K562 (cell line): ENCODE measurements at regions not wholly inside any gene's neighbourhood (a gene's known extent, or its start where the extent isn't known, plus 50 kb on each side); places are given as distances from the start of the nearest gene placed in this dataset.

ENCODE experiments used
- ARID2 ChIP-seq: fragments of 450-650 bp; IDR thresholded peaks from 2 replicates; pipeline ENCODE4 v1.6.1; 2017; ENCODE audit warnings: antibody characterized with exemption, mild to moderate bottlenecking
- DDX20 ChIP-seq: fragments of 450-650 bp; IDR thresholded peaks from 2 replicates; pipeline ENCODE4 v1.6.1; 2016; ENCODE audit warnings: missing genetic modification characterization, low read depth, mild to moderate bottlenecking, missing compliant biosample characterization, moderate library complexity
- SOX6 ChIP-seq: fragments of 450-650 bp; IDR thresholded peaks from 2 replicates; pipeline ENCODE4 v1.6.1; 2014; ENCODE audit warnings: mild to moderate bottlenecking
- TF ChIP-seq, protein P1 (sequence below), 2 experiments: fragments of 450-650 bp; formaldehyde crosslinking in 1 of 2; IDR thresholded peaks; 2 replicates each; pipeline versions ENCODE4 v1.4.0 to v1.6.1; 2014 to 2020; ENCODE audit warnings: mild to moderate bottlenecking in 2 of 2, borderline replicate concordance in 1 of 2, low read depth in 1 of 2
- TF ChIP-seq, protein P2 (sequence below): fragments of 450-650 bp; IDR thresholded peaks from 2 replicates; pipeline ENCODE4 v1.6.1; 2016; ENCODE audit warnings: missing biosample characterization, missing genetic modification characterization
- TF ChIP-seq, protein P3 (sequence below), 3 experiments: fragments of 200-800 bp in 1 of 3; sonication (Bioruptor generic) in 1 of 3; sonication (generic) in 1 of 3; formaldehyde crosslinking in 1 of 3; IDR thresholded peaks; 2 replicates each; pipeline versions ENCODE4 v1.6.1 to v1.8.0; 2016 to 2022; ENCODE audit warnings: mild to moderate bottlenecking in 2 of 3, missing compliant biosample characterization in 2 of 3, missing genetic modification characterization in 2 of 3, missing genetic modification reagents in 1 of 3

DNA sequence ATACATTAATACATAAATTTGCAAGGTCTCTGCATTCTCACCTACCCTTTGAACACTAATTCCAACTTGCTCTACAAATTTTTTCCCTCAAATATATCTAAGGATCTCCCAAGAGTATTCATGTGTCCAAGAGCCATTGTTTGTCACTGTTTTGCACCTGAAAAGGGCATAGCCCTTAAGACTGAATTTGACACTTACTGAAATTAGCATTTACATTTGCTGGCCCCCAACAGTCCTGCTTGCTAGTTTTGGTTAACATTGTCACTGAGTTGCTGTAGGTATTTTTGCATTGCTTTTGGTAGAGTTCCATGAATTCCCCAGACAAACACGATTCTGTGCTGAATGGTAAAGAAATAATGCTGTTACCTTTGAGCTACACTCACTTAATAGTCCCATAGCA lies 57.3 kb downstream of the KCNA4 start (continued):
- TF ChIP-seq, protein P1, sequence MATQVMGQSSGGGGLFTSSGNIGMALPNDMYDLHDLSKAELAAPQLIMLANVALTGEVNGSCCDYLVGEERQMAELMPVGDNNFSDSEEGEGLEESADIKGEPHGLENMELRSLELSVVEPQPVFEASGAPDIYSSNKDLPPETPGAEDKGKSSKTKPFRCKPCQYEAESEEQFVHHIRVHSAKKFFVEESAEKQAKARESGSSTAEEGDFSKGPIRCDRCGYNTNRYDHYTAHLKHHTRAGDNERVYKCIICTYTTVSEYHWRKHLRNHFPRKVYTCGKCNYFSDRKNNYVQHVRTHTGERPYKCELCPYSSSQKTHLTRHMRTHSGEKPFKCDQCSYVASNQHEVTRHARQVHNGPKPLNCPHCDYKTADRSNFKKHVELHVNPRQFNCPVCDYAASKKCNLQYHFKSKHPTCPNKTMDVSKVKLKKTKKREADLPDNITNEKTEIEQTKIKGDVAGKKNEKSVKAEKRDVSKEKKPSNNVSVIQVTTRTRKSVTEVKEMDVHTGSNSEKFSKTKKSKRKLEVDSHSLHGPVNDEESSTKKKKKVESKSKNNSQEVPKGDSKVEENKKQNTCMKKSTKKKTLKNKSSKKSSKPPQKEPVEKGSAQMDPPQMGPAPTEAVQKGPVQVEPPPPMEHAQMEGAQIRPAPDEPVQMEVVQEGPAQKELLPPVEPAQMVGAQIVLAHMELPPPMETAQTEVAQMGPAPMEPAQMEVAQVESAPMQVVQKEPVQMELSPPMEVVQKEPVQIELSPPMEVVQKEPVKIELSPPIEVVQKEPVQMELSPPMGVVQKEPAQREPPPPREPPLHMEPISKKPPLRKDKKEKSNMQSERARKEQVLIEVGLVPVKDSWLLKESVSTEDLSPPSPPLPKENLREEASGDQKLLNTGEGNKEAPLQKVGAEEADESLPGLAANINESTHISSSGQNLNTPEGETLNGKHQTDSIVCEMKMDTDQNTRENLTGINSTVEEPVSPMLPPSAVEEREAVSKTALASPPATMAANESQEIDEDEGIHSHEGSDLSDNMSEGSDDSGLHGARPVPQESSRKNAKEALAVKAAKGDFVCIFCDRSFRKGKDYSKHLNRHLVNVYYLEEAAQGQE (IDR thresholded peaks at IDR 0.05; ENCODE audit: borderline replicate concordance), result no peak
- TF ChIP-seq, protein P1 (CRISPR knock-in tag; IDR thresholded peaks at IDR 0.05; ENCODE audit: low read depth), result no peak
- no peak for TF ChIP-seq DDX20 (tag)
- TF ChIP-seq, protein P2, sequence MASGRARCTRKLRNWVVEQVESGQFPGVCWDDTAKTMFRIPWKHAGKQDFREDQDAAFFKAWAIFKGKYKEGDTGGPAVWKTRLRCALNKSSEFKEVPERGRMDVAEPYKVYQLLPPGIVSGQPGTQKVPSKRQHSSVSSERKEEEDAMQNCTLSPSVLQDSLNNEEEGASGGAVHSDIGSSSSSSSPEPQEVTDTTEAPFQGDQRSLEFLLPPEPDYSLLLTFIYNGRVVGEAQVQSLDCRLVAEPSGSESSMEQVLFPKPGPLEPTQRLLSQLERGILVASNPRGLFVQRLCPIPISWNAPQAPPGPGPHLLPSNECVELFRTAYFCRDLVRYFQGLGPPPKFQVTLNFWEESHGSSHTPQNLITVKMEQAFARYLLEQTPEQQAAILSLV, result no peak
- no peak for TF ChIP-seq ARID2
- TF ChIP-seq SOX6, result no peak
- TF ChIP-seq, protein P3, sequence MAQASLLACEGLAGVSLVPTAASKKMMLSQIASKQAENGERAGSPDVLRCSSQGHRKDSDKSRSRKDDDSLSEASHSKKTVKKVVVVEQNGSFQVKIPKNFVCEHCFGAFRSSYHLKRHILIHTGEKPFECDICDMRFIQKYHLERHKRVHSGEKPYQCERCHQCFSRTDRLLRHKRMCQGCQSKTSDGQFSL (CRISPR knock-in tag; IDR thresholded peaks at IDR 0.05), result no peak
- TF ChIP-seq, protein P3 (tag; IDR thresholded peaks at IDR 0.05), result no peak
